HepG2 (cell line): ENCODE measurements at regions not wholly inside any gene's neighbourhood (a gene's known extent, or its start where the extent isn't known, plus 50 kb on each side); places are given as distances from the start of the nearest gene placed in this dataset.

ENCODE experiments used
- JUN ChIP-seq: sonication (generic); formaldehyde crosslinking; IDR thresholded peaks from 2 replicates; pipeline ENCODE4 v1.4.0; 2020; ENCODE audit warnings: mild to moderate bottlenecking, missing genetic modification reagents
- NFKB2 ChIP-seq: sonication (generic); formaldehyde crosslinking; IDR thresholded peaks from 2 replicates; pipeline ENCODE4 v1.4.0; 2020; ENCODE audit warnings: missing genetic modification reagents, borderline replicate concordance
- PHF5A ChIP-seq: IDR thresholded peaks from one replicate; pipeline ENCODE4 v1.6.1; 2018; ENCODE audit warnings: low read depth, missing genetic modification reagents; ENCODE audit not compliant: unreplicated experiment
- ZFP41 ChIP-seq: sonication (generic); formaldehyde crosslinking; IDR thresholded peaks from 2 replicates; pipeline ENCODE4 v1.4.0; 2020; ENCODE audit warnings: mild to moderate bottlenecking, missing genetic modification reagents, borderline replicate concordance
- ZKSCAN1 ChIP-seq: fragments of 150-350 bp; IDR thresholded peaks from 2 replicates; pipeline ENCODE4 v1.6.1; 2014; ENCODE audit warnings: low read length
- ZNF7 ChIP-seq: IDR thresholded peaks from 2 replicates; pipeline ENCODE4 v1.6.1; 2016; ENCODE audit warnings: missing biosample characterization, missing genetic modification reagents
- ZNF879 ChIP-seq: sonication (generic); formaldehyde crosslinking; IDR thresholded peaks from 2 replicates; pipeline ENCODE4 v1.8.1; 2023; ENCODE audit warnings: missing genetic modification reagents
- TF ChIP-seq, protein P1 (sequence below): IDR thresholded peaks from 2 replicates; pipeline ENCODE4 v1.6.1; 2016; ENCODE audit warnings: missing compliant biosample characterization, missing genetic modification reagents, borderline replicate concordance

DNA sequence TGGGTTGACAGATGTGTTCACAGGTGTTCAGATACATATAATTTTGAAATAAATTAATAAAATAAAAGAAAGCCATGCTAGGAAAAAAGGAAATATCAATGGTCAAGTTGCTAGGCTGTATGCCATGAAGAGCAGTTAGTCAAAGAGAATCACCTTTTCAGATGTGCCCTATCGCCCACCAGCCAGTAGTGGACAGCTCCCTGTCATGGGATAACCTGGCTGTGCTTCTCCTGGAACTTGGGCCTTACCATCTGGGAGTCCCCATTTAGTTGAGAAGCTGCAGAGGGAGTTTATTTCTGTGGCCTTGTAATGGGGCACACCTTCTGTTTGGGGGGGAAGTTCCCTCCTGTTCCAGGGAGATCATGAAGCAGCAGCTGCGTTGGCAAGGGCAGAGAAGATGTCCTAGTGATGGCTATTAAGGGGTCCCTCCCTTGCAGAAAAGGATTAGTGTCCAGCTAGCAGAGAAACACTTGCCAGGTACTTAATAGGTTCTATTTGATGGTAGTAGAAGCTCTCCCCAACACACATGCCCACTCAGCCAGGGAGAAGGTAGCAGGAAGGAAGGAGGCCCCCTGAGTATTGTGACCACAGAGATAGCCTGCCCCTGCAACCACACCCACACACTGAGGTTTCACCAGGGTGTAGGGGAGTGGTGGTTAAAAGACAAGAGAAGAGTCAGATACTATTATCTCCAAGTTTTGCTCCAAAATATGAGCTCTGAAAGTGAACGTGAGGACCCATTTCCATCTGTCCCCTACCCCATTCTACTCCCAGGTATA lies 117.7 kb downstream of the B3GNT2 start:
- TF ChIP-seq ZKSCAN1 (no peak), JUN (CRISPR knock-in tag) (no peak), ZNF7 (CRISPR knock-in tag) (no peak), NFKB2 (CRISPR knock-in tag) (no peak), ZFP41 (CRISPR knock-in tag) (no peak), PHF5A (CRISPR knock-in tag) (no peak), ZNF879 (no peak)
- TF ChIP-seq, protein P1, sequence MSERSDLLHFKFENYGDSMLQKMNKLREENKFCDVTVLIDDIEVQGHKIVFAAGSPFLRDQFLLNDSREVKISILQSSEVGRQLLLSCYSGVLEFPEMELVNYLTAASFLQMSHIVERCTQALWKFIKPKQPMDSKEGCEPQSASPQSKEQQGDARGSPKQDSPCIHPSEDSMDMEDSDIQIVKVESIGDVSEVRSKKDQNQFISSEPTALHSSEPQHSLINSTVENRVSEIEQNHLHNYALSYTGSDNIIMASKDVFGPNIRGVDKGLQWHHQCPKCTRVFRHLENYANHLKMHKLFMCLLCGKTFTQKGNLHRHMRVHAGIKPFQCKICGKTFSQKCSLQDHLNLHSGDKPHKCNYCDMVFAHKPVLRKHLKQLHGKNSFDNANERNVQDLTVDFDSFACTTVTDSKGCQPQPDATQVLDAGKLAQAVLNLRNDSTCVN (CRISPR knock-in tag) = no peak
